ENCODE measurements at regions not wholly inside any gene's neighbourhood (a gene's known extent, or its start where the extent isn't known, plus 50 kb on each side); places are given as distances from the start of the nearest gene placed in this dataset.

GRCh38 chr6:153862927-153863326 lies 176.1 kb upstream of the OPRM1 start:
- H3K9ac ChIP-seq (ENCODE audit: low read depth in 1 of 2, low read length in 2 of 2), result no peak overlapping the region
- TF ChIP-seq GABPA (IDR thresholded peaks at IDR 0.05 in 1 of 2, conservative IDR thresholded peaks at IDR 0.05 in 1 of 2) (no peak), NR2F2 (IDR thresholded peaks at IDR 0.05) (no peak), HNF4G (IDR thresholded peaks at IDR 0.05) (no peak)
- no peaks in the 10 kb centered on the region for H3K36me3 ChIP-seq (ENCODE audit: control insufficient read depth in 4 of 4, insufficient read depth in 3 of 4, low read depth in 1 of 4, low read length in 3 of 4)
- WGBS, result 70% methylated on average over 1 of the region's 1 CpG
- no peaks in the 10 kb centered on the region for H3K4me1 ChIP-seq (ENCODE audit: control insufficient read depth in 4 of 4, insufficient read depth in 4 of 4, low read length in 3 of 4)
- no peak overlapping the region for H3K27ac ChIP-seq (ENCODE audit: low read depth in 1 of 2, low read length in 2 of 2)
- no peak overlapping the region for H3K4me3 ChIP-seq (ENCODE audit: low read depth in 1 of 3, low read length in 3 of 3)
- no peaks in the 10 kb centered on the region for H3K9me3 ChIP-seq (ENCODE audit: control insufficient read depth in 4 of 4, low read length in 3 of 4)
- H3K27me3 ChIP-seq (ENCODE audit: control insufficient read depth in 4 of 4, insufficient read depth in 4 of 4, low read length in 3 of 4), result no peaks in the 10 kb centered on the region
- DNase-seq (ENCODE audit: low spot score), result no peak

- TF ChIP-seq RXRA (IDR thresholded peaks at IDR 0.05), result no peak
- TF ChIP-seq SP1 (IDR thresholded peaks at IDR 0.05), result no peak
- no peak for TF ChIP-seq ZBTB33 (IDR thresholded peaks at IDR 0.05)
- TF ChIP-seq REST (IDR thresholded peaks at IDR 0.05), result no peak
- TF ChIP-seq EGR1 (IDR thresholded peaks at IDR 0.05; ENCODE audit: low read depth in 2 of 2), result no peak
- TF ChIP-seq FOXA1 (IDR thresholded peaks at IDR 0.05), result no peak
- no peak for TF ChIP-seq JUND (IDR thresholded peaks at IDR 0.05)
- TF ChIP-seq HNF4G (IDR thresholded peaks at IDR 0.05), result no peak
- no peak for TF ChIP-seq YY1 (IDR thresholded peaks at IDR 0.05)
- no peak for TF ChIP-seq FOXA2 (IDR thresholded peaks at IDR 0.05)
- TF ChIP-seq GABPA (IDR thresholded peaks at IDR 0.05 in 1 of 2, conservative IDR thresholded peaks at IDR 0.05 in 1 of 2), result no peak
- no peak for TF ChIP-seq ATF3 (IDR thresholded peaks at IDR 0.05)
- no peak for TF ChIP-seq CTCF (IDR thresholded peaks at IDR 0.05; ENCODE audit: low read depth, low read length, missing input control)
- Histone ChIP-seq H3K9ac (ENCODE audit: low read depth in 1 of 2, low read length in 2 of 2) (no peak overlapping the region), H3K27ac (ENCODE audit: low read depth in 1 of 2, low read length in 2 of 2) (no peak overlapping the region), H3K27me3 (ENCODE audit: control insufficient read depth in 4 of 4, insufficient read depth in 4 of 4, low read length in 3 of 4) (no peaks in the 10 kb centered on the region), H3K4me3 (ENCODE audit: low read depth in 1 of 3, low read length in 3 of 3) (no peak overlapping the region), H3K36me3 (ENCODE audit: control insufficient read depth in 4 of 4, insufficient read depth in 3 of 4, low read depth in 1 of 4, low read length in 3 of 4) (no peaks in the 10 kb centered on the region), H3K9me3 (ENCODE audit: control insufficient read depth in 4 of 4, low read length in 3 of 4) (no peaks in the 10 kb centered on the region), H3K4me1 (ENCODE audit: control insufficient read depth in 4 of 4, insufficient read depth in 4 of 4, low read length in 3 of 4) (no peaks in the 10 kb centered on the region)
- no peak for DNase-seq (ENCODE audit: low spot score)
Measured at GRCh38 chr6:153862139-153862538, 176.9 kb upstream of the OPRM1 start.
